Adrenal gland (tissue), 9 donors: ENCODE measurements at regions not wholly inside any gene's neighbourhood (a gene's known extent, or its start where the extent isn't known, plus 50 kb on each side); places are given as distances from the start of the nearest gene placed in this dataset.

ENCODE experiments used
- DNase-seq, 7 donors: peaks; one replicate each; pipeline ENCODE4 v3.0.0-alpha.2; 2019 to 2020
- H3K27ac ChIP-seq, 5 donors: fragments of 200-600 bp; sonication (generic) in 4 of 5; 1 replicate in 3 of 5; 2 replicates in 2 of 5; pipeline versions ENCODE4 v1.5.1 to v1.8.0; 2016 to 2020; ENCODE audit warnings: mild to moderate bottlenecking in 1 of 5
- H3K27me3 ChIP-seq: fragments of 200-600 bp; 2 replicates; pipeline ENCODE4 v1.8.0; 2021
- H3K36me3 ChIP-seq, 2 donors: fragments of 200-600 bp; replicated peaks in 1 of 2; 1 replicate in 1 of 2; 2 replicates in 1 of 2; pipeline versions ENCODE4 v1.5.1 to v1.8.0; 2018 to 2022
- H3K4me1 ChIP-seq, 2 donors: fragments of 200-600 bp; replicated peaks in 1 of 2; 1 replicate in 1 of 2; 2 replicates in 1 of 2; pipeline versions ENCODE4 v1.5.1 to v1.8.0; 2018 to 2021
- H3K4me3 ChIP-seq, 4 donors: fragments of 200-600 bp; sonication (generic) in 3 of 4; one replicate each; pipeline ENCODE4 v1.5.1; 2016 to 2018
- H3K9me3 ChIP-seq, 3 donors: fragments of 200-600 bp; sonication (generic) in 1 of 3; replicated peaks in 1 of 3; 1 replicate in 2 of 3; 2 replicates in 1 of 3; pipeline versions ENCODE4 v1.5.1 to v1.8.0; 2016 to 2021
- POLR2A ChIP-seq, 2 donors: fragments of 450-650 bp; IDR thresholded peaks; one replicate each; pipeline ENCODE4 v1.6.1; 2017; ENCODE audit warnings: antibody characterized with exemption in 2 of 2, mild to moderate bottlenecking in 2 of 2, moderate library complexity in 1 of 2
- WGBS, 4 donors: extraction: QIAGEN DNeasy Blood & Tissue Kit in 2 of 4; methylation state at CpG; one replicate each; pipeline versions ENCODE4 v1.1.5 to v1.1.7; 2013 to 2017; 5-methylcytosine and 5-hydroxymethylcytosine counted together
- intact Hi-C, 2 donors: fragments of 100-400 bp; cut with DNase I; formaldehyde crosslinking; loops; one replicate each; pipeline versions ENCODE4 v1.14.1 to v1.15.0; 2022 to 2023
- TF ChIP-seq, protein P1 (sequence below), 6 experiments: fragments of 450-650 bp in 4 of 6; fragments of 200-600 bp in 2 of 6; sonication (generic) in 1 of 6; IDR thresholded peaks; 1 replicate in 5 of 6; 2 replicates in 1 of 6; pipeline versions ENCODE4 v1.5.1 to v1.8.0; 2016 to 2021; ENCODE audit warnings: antibody characterized with exemption in 6 of 6, mild to moderate bottlenecking in 2 of 6, moderate library complexity in 1 of 6
- donor health status: healthy with polysubstance abuse.
- donor health status: Bipolar disorder and iron deficiency.
- donor health status: DM: yes; HTN: yes; CAD: no.
- donor health status: DM: no; HTN: no; CAD: no.
- donor health status: DM: no; HTN: no; CAD: no.

GRCh38 chr21:15493646-15494045 is 236.1 kb upstream of the USP25 start:
- no peak for DNase-seq
- Histone ChIP-seq H3K27me3 (no peaks in the 10 kb centered on the region), H3K4me1 (no peaks in the 10 kb centered on the region), H3K9me3 (no peaks in the 10 kb centered on the region), H3K27ac (no peak overlapping the region), H3K36me3 (no peaks in the 10 kb centered on the region), H3K4me3 (no peak overlapping the region)
- 64 to 85% (median 75%) methylated on average over 3 of the region's 3 CpGs for WGBS, 4 donors
- no peak for TF ChIP-seq POLR2A (IDR thresholded peaks at IDR 0.05)
- TF ChIP-seq, protein P1, sequence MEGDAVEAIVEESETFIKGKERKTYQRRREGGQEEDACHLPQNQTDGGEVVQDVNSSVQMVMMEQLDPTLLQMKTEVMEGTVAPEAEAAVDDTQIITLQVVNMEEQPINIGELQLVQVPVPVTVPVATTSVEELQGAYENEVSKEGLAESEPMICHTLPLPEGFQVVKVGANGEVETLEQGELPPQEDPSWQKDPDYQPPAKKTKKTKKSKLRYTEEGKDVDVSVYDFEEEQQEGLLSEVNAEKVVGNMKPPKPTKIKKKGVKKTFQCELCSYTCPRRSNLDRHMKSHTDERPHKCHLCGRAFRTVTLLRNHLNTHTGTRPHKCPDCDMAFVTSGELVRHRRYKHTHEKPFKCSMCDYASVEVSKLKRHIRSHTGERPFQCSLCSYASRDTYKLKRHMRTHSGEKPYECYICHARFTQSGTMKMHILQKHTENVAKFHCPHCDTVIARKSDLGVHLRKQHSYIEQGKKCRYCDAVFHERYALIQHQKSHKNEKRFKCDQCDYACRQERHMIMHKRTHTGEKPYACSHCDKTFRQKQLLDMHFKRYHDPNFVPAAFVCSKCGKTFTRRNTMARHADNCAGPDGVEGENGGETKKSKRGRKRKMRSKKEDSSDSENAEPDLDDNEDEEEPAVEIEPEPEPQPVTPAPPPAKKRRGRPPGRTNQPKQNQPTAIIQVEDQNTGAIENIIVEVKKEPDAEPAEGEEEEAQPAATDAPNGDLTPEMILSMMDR (IDR thresholded peaks at IDR 0.05), result no peak
- intact Hi-C loops, result no loop called here

GRCh38 chr21:15494481-15494880 is 235.3 kb upstream of the USP25 start:
- Histone ChIP-seq H3K27me3 (no peaks in the 10 kb centered on the region), H3K36me3 (no peaks in the 10 kb centered on the region), H3K9me3 (no peaks in the 10 kb centered on the region), H3K27ac (no peak overlapping the region), H3K4me3 (no peak overlapping the region), H3K4me1 (no peaks in the 10 kb centered on the region)
- TF ChIP-seq POLR2A (IDR thresholded peaks at IDR 0.05), result no peak
- TF ChIP-seq, protein P1 (IDR thresholded peaks at IDR 0.05), result no peak
- no peak for DNase-seq
- 93 to 97% (median 95%) methylated on average over 11 of the region's 11 CpGs for WGBS, 4 donors
- intact Hi-C loops, result no loop called here

DNA sequence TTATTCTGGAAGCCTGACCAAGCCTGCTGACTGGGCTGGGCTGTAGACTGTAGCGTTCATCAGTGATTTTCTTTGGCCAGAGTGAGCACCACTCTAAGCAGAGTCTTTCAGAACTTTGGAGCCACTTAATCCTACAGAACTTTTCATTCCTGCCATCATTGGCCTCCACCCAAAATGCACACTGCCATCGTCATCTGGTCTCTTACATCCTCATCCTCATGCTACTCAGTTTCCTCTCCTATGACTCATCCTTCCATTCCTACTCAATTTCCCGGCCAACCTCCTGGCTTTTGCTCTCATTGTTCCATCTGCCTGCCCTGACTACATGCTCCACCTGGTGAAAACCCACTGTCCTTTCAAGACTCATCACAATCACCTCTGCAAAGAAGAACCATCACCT is 233.8 kb upstream of the USP25 start:
- no peaks in the 10 kb centered on the region for H3K4me1 ChIP-seq
- no peak overlapping the region for H3K27ac ChIP-seq
- intact Hi-C loops, result no loop called here
- no peaks in the 10 kb centered on the region for H3K36me3 ChIP-seq
- DNase-seq, result no peak
- no peak overlapping the region for H3K4me3 ChIP-seq
- 63 to 89% (median 77%) methylated on average over 3 of the region's 3 CpGs for WGBS, 4 donors
- no peaks in the 10 kb centered on the region for H3K27me3 ChIP-seq
- TF ChIP-seq, protein P1 (IDR thresholded peaks at IDR 0.05), result no peak
- TF ChIP-seq POLR2A (IDR thresholded peaks at IDR 0.05), result no peak
- H3K9me3 ChIP-seq, result no peaks in the 10 kb centered on the region

DNA sequence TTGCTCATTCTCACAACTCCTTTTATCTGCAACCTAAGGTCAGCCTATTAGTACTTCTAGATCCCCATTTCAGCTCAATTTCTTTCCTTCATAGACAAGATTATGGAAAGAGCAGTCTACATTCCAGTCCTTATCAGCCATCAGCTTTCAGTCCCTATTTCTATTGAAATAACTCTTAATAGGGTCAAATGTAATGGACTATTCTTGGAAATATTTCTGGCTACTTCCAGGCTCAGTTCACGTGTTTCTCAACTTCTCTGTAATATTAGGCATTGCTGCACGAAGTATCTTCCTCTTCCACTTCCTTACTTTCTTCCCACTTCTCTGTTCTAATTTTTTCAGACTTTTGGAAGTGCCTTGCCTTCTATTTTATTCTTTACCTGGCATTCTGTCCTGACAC is 232.9 kb upstream of the USP25 start:
- DNase-seq, result no peak
- WGBS, 4 donors, result 57 to 70% (median 69%) methylated on average over 2 of the region's 2 CpGs

More for the DNA sequence above, 232.9 kb upstream of the USP25 start:
- no peaks in the 10 kb centered on the region for H3K36me3 ChIP-seq
- H3K4me1 ChIP-seq, result no peaks in the 10 kb centered on the region
- no peaks in the 10 kb centered on the region for H3K9me3 ChIP-seq
- intact Hi-C loops, result no loop called here
- H3K27ac ChIP-seq, result no peak overlapping the region
- no peaks in the 10 kb centered on the region for H3K27me3 ChIP-seq
- no peak for TF ChIP-seq POLR2A (IDR thresholded peaks at IDR 0.05)
- TF ChIP-seq, protein P1 (IDR thresholded peaks at IDR 0.05), result no peak
- H3K4me3 ChIP-seq, result no peak overlapping the region
